H1 (cell line): ENCODE measurements at regions not wholly inside any gene's neighbourhood (a gene's known extent, or its start where the extent isn't known, plus 50 kb on each side); places are given as distances from the start of the nearest gene placed in this dataset.

Source experiments
- CTCF ChIA-PET: fragments of 300-600 bp; sonication (Branson Sonifier 250); formaldehyde crosslinking; loops from one replicate; lab custom pipeline; 2021; ENCODE audit not compliant: partially characterized antibody; lab: Charles Lee
- POLR2A ChIA-PET: fragments of 300-600 bp; sonication (Branson Sonifier 250); formaldehyde crosslinking; loops from one replicate; lab custom pipeline; 2021; ENCODE audit warnings: inconsistent platforms; ENCODE audit not compliant: partially characterized antibody; lab: Charles Lee
- DNase-seq, 2 experiments: peaks; one replicate each; pipeline versions ENCODE4 v3.0.0 to v3.0.0-alpha.2; 2010 to 2022; ENCODE audit warnings: low spot score in 2 of 2, low read depth in 1 of 2, mixed read lengths in 1 of 2
- FAIRE-seq: peaks from 2 replicates; lab custom pipeline; 2011; peaks lifted over from hg19 to GRCh38; lab: Jason Lieb, UNC
- H2AFZ ChIP-seq: 2 replicates; pipeline ENCODE4 v1.8.1; 2012; ENCODE audit warnings: low read length, inconsistent platforms
- H2AK5ac ChIP-seq: 2 replicates; pipeline ENCODE4 v1.6.1; 2013; ENCODE audit warnings: low read depth, low read length
- H2BK120ac ChIP-seq: replicated peaks from 2 replicates; pipeline ENCODE3; 2013; ENCODE audit warnings: low read depth, low read length, inconsistent platforms
- H2BK12ac ChIP-seq: 2 replicates; pipeline ENCODE4 v1.6.1; 2013; ENCODE audit warnings: low read depth, low read length
- H2BK15ac ChIP-seq: 2 replicates; pipeline ENCODE4 v1.6.1; 2013; ENCODE audit warnings: low read length
- H2BK20ac ChIP-seq: 2 replicates; pipeline ENCODE4 v1.6.1; 2013; ENCODE audit warnings: low read length
- H2BK5ac ChIP-seq: 2 replicates; pipeline ENCODE4 v1.6.1; 2013; ENCODE audit warnings: low read depth, low read length
- H3K14ac ChIP-seq: 2 replicates; pipeline ENCODE4 v1.6.1; 2013; ENCODE audit warnings: inconsistent platforms; ENCODE audit not compliant: insufficient read length
- H3K18ac ChIP-seq: 2 replicates; pipeline ENCODE4 v1.6.1; 2013; ENCODE audit warnings: low read length; ENCODE audit errors: extremely low read depth
- H3K23ac ChIP-seq: 2 replicates; pipeline ENCODE4 v1.6.1; 2013; ENCODE audit warnings: inconsistent platforms; ENCODE audit not compliant: insufficient read length
- H3K23me2 ChIP-seq: 2 replicates; pipeline ENCODE4 v1.6.1; 2013; ENCODE audit warnings: low read depth, low read length
- H3K27ac ChIP-seq: 2 replicates; pipeline ENCODE4 v1.6.1; 2011; ENCODE audit warnings: low read depth, low read length, inconsistent platforms
- H3K27me3 ChIP-seq, 4 experiments: replicated peaks in 1 of 4; 1 replicate in 1 of 4; 2 replicates in 3 of 4; pipeline versions ENCODE4 v1.6.1 to v1.8.1; 2011 to 2013; ENCODE audit warnings: low read length in 3 of 4, mild to moderate bottlenecking in 3 of 4, inconsistent platforms in 2 of 4, mixed read lengths in 2 of 4, moderate library complexity in 1 of 4; ENCODE audit not compliant: control insufficient read depth in 3 of 4, insufficient read depth in 3 of 4; ENCODE audit errors: extremely low read depth in 1 of 4
- H3K36me3 ChIP-seq, 4 experiments: 2 replicates each; pipeline versions ENCODE4 v1.6.1 to v1.8.1; 2011 to 2013; ENCODE audit warnings: mild to moderate bottlenecking in 4 of 4, low read length in 3 of 4, moderate library complexity in 2 of 4, control low read depth in 1 of 4, inconsistent platforms in 1 of 4; ENCODE audit not compliant: insufficient read depth in 4 of 4, control insufficient read depth in 2 of 4
- H3K4ac ChIP-seq: replicated peaks from 2 replicates; pipeline ENCODE3; 2013; ENCODE audit warnings: low read length, low read depth, mixed read lengths, inconsistent platforms; ENCODE audit not compliant: insufficient read length
- H3K4me1 ChIP-seq, 4 experiments: replicated peaks in 1 of 4; 1 replicate in 1 of 4; 2 replicates in 3 of 4; pipeline versions ENCODE4 v1.6.1 to v1.8.1; 2011 to 2013; ENCODE audit warnings: low read length in 3 of 4, inconsistent platforms in 2 of 4, mixed read lengths in 1 of 4; ENCODE audit not compliant: insufficient read depth in 4 of 4, control insufficient read depth in 3 of 4
- H3K4me2 ChIP-seq, 2 experiments: 2 replicates each; pipeline versions ENCODE4 v1.6.1 to v1.8.1; 2011 to 2013; ENCODE audit warnings: low read depth in 2 of 2, low read length in 2 of 2, control low read depth in 1 of 2, inconsistent platforms in 1 of 2, mild to moderate bottlenecking in 1 of 2; ENCODE audit not compliant: insufficient read depth in 1 of 2
- H3K4me3 ChIP-seq, 4 experiments: fragments of 200-600, 300-600 bp in 1 of 4; sonication (generic), shearing (Covaris generic), sonication (Bioruptor Twin) in 1 of 4; 2 replicates each; pipeline versions ENCODE4 v1.5.1 to v1.8.1; 2011 to 2016; ENCODE audit warnings: low read length in 4 of 4, low read depth in 3 of 4, control low read depth in 2 of 4, inconsistent platforms in 2 of 4, mild to moderate bottlenecking in 2 of 4, mixed read lengths in 1 of 4, moderate library complexity in 1 of 4; ENCODE audit not compliant: insufficient read depth in 2 of 4; ENCODE audit errors: extremely low read depth in 1 of 4
- H3K56ac ChIP-seq: replicated peaks from 2 replicates; pipeline ENCODE3; 2013; ENCODE audit warnings: low read depth, mild to moderate bottlenecking, mixed read lengths, low read length, inconsistent platforms; ENCODE audit not compliant: insufficient read length
- H3K79me1 ChIP-seq: 2 replicates; pipeline ENCODE4 v1.6.1; 2013; ENCODE audit warnings: low read depth, low read length, control low read depth
- H3K79me2 ChIP-seq, 2 experiments: 2 replicates each; pipeline versions ENCODE4 v1.6.1 to v1.8.1; 2012 to 2013; ENCODE audit warnings: low read length in 2 of 2, mild to moderate bottlenecking in 2 of 2, inconsistent platforms in 1 of 2; ENCODE audit not compliant: insufficient read depth in 2 of 2, control insufficient read depth in 1 of 2
- H3K9ac ChIP-seq, 4 experiments: replicated peaks in 1 of 4; 1 replicate in 1 of 4; 2 replicates in 3 of 4; pipeline versions ENCODE4 v1.6.1 to v1.8.1; 2011 to 2013; ENCODE audit warnings: low read depth in 3 of 4, low read length in 3 of 4, control low read depth in 2 of 4, mild to moderate bottlenecking in 2 of 4, moderate library complexity in 2 of 4, inconsistent platforms in 1 of 4; ENCODE audit errors: extremely low read depth in 1 of 4
- H3K9me3 ChIP-seq, 2 experiments: 2 replicates each; pipeline versions ENCODE4 v1.6.1 to v1.8.1; 2012 to 2013; ENCODE audit warnings: mild to moderate bottlenecking in 2 of 2, moderate library complexity in 2 of 2, control low read depth in 1 of 2, inconsistent platforms in 1 of 2, low read depth in 1 of 2, low read length in 1 of 2, mixed read lengths in 1 of 2; ENCODE audit not compliant: insufficient read depth in 2 of 2
- H4K20me1 ChIP-seq, 2 experiments: replicated peaks in 1 of 2; 2 replicates each; pipeline versions ENCODE3 to v1.8.1; 2011 to 2013; ENCODE audit warnings: inconsistent platforms in 2 of 2, low read length in 2 of 2, mild to moderate bottlenecking in 1 of 2; ENCODE audit not compliant: insufficient read depth in 2 of 2, control insufficient read depth in 1 of 2
- H4K5ac ChIP-seq: 2 replicates; pipeline ENCODE4 v1.6.1; 2013; ENCODE audit warnings: low read length, low read depth, mixed read lengths, inconsistent platforms; ENCODE audit not compliant: insufficient read length
- H4K8ac ChIP-seq: 2 replicates; pipeline ENCODE4 v1.8.0; 2013; ENCODE audit warnings: mild to moderate bottlenecking, moderate library complexity, low read length, inconsistent platforms; ENCODE audit not compliant: insufficient read depth; ENCODE audit errors: extremely low read depth
- H4K91ac ChIP-seq: replicated peaks from 2 replicates; pipeline ENCODE3; 2013; ENCODE audit warnings: low read length, mixed read lengths, inconsistent platforms; ENCODE audit not compliant: insufficient read length
- CEBPB ChIP-seq: IDR thresholded peaks from 2 replicates; pipeline ENCODE4 v1.6.1; 2012; ENCODE audit warnings: low read depth, low read length
- MAFK ChIP-seq: IDR thresholded peaks from 2 replicates; pipeline ENCODE4 v1.6.1; 2012; ENCODE audit warnings: low read depth, mild to moderate bottlenecking, improper control_type of control experiment, low read length
- SIX5 ChIP-seq: IDR thresholded peaks from 2 replicates; pipeline ENCODE4 v1.6.1; 2011; ENCODE audit warnings: mild to moderate bottlenecking, low read depth, low read length
- SP4 ChIP-seq: IDR thresholded peaks from 2 replicates; pipeline ENCODE4 v1.6.1; 2012; ENCODE audit warnings: low read length, inconsistent platforms
- WGBS, 2 experiments: shearing (Covaris generic) in 1 of 2; methylation state at CpG; one replicate each; pipeline versions ENCODE4 v1.1.6 to v1.1.7; 2013 to 2015; ENCODE audit warnings: low lambda C conversion rate in 2 of 2, mixed read lengths in 2 of 2, inconsistent platforms in 1 of 2, low coverage in 1 of 2, missing lambda C conversion rate in 1 of 2; ENCODE audit not compliant: insufficient replicate concordance in 2 of 2, insufficient coverage in 1 of 2, insufficient read length in 1 of 2; ENCODE audit errors: extremely low coverage in 1 of 2, missing lambda C conversion rate in 1 of 2; 5-methylcytosine and 5-hydroxymethylcytosine counted together
- TF ChIP-seq, protein P1 (sequence below): IDR thresholded peaks from 2 replicates; pipeline ENCODE4 v1.6.1; 2012; ENCODE audit warnings: low read length, inconsistent platforms

DNA sequence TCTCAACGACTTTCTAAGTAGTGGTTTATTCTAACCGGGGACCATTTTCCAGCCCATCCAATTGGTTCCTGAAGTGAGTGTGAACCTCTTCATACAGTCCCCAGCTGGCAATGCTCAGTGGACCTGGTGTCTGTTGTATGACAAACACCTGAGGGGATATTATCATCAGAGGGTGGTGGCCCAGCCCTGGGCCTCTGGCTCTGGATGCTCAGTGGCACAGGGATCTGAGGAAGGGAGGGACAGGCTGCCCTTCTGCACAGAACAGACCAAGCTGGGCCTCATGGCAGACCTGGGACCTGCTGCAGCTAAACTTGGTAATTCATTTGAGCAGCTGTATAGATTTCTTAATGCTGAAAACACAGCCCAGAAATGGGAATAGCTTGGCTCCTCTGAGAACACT is 72.6 kb downstream of the IRX5 start:
- Histone ChIP-seq H4K91ac (no peak overlapping the region), H3K4me3 (no peak overlapping the region), H2AK5ac (no peak overlapping the region), H3K23me2 (no peaks in the 10 kb centered on the region), H3K27me3 (no peaks in the 10 kb centered on the region), H3K4me2 (no peak overlapping the region), H3K4ac (no peak overlapping the region), H3K79me2 (no peaks in the 10 kb centered on the region), H3K36me3 (no peaks in the 10 kb centered on the region), H2BK5ac (no peak overlapping the region), H2BK20ac (no peak overlapping the region), H2BK12ac (no peak overlapping the region), H3K18ac (no peak overlapping the region), H3K4me1 (no peaks in the 10 kb centered on the region), H4K8ac (no peak overlapping the region), H2BK120ac (no peak overlapping the region), H3K27ac (no peak overlapping the region), H3K56ac (no peak overlapping the region), H3K9me3 (no peaks in the 10 kb centered on the region), H3K23ac (no peak overlapping the region), H4K20me1 (no peaks in the 10 kb centered on the region), H2AFZ (no peak overlapping the region), H4K5ac (no peak overlapping the region), H3K14ac (no peak overlapping the region), H2BK15ac (no peak overlapping the region), H3K79me1 (no peaks in the 10 kb centered on the region), H3K9ac (no peak overlapping the region)
- TF ChIP-seq MAFK: no peak
- no peak for TF ChIP-seq SP4
- TF ChIP-seq, protein P1, sequence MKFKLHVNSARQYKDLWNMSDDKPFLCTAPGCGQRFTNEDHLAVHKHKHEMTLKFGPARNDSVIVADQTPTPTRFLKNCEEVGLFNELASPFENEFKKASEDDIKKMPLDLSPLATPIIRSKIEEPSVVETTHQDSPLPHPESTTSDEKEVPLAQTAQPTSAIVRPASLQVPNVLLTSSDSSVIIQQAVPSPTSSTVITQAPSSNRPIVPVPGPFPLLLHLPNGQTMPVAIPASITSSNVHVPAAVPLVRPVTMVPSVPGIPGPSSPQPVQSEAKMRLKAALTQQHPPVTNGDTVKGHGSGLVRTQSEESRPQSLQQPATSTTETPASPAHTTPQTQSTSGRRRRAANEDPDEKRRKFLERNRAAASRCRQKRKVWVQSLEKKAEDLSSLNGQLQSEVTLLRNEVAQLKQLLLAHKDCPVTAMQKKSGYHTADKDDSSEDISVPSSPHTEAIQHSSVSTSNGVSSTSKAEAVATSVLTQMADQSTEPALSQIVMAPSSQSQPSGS: no peak
- no peak for TF ChIP-seq CEBPB
- TF ChIP-seq SIX5: no peak
- no peak for DNase-seq
- no peak for FAIRE-seq
- POLR2A ChIA-PET: no interaction called here
- CTCF ChIA-PET: interaction anchor here (0.7 to 2.3 kb wide), 4 partner anchors 19 to 757 kb away, joined by 3 to 12 read pairs (median 5); no protein-coding TSS in a partner anchor
- WGBS, 2 experiments: 85% methylated on average over 2 of the region's 2 CpGs; no CpG with 5 or more reads in 1 of the 2 experiments
